ENCODE measurements at regions not wholly inside any gene's neighbourhood (a gene's known extent, or its start where the extent isn't known, plus 50 kb on each side); places are given as distances from the start of the nearest gene placed in this dataset.

DNA sequence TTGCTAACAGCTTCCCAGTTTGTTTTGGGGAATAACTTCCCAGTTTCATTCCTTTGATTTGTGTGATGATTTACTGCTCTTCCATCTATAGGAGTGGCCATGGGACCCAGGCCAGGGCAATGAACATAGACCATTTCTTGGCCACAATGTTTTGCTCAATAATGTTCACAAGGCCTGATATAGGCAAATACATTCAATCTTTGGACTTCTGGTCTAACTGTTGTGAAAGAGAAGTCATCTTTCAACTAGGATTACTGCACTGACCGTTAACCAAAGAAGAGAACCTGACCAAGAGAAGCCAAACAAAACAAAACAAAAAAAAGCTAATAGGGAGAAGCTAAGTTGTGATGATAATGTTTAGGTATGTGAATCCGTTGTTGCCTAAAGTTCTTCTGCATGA lies 221.8 kb upstream of the SUCLG2 start:
- no peak overlapping the region for H3K4me3 ChIP-seq (ENCODE audit: low read length)
- no peak for DNase-seq (ENCODE audit: low read depth)
- TF ChIP-seq, protein P1, sequence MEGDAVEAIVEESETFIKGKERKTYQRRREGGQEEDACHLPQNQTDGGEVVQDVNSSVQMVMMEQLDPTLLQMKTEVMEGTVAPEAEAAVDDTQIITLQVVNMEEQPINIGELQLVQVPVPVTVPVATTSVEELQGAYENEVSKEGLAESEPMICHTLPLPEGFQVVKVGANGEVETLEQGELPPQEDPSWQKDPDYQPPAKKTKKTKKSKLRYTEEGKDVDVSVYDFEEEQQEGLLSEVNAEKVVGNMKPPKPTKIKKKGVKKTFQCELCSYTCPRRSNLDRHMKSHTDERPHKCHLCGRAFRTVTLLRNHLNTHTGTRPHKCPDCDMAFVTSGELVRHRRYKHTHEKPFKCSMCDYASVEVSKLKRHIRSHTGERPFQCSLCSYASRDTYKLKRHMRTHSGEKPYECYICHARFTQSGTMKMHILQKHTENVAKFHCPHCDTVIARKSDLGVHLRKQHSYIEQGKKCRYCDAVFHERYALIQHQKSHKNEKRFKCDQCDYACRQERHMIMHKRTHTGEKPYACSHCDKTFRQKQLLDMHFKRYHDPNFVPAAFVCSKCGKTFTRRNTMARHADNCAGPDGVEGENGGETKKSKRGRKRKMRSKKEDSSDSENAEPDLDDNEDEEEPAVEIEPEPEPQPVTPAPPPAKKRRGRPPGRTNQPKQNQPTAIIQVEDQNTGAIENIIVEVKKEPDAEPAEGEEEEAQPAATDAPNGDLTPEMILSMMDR (IDR thresholded peaks at IDR 0.05; ENCODE audit: insufficient read depth, low read depth, low read length, missing control alignments), result no peak

GRCh38 chr3:67875858-67876257 lies 221.4 kb upstream of the SUCLG2 start:
- no peak overlapping the region for H3K4me3 ChIP-seq (ENCODE audit: low read length)
- TF ChIP-seq, protein P1 (IDR thresholded peaks at IDR 0.05; ENCODE audit: insufficient read depth, low read depth, low read length, missing control alignments), result no peak
- DNase-seq (ENCODE audit: low read depth), result no peak

DNA sequence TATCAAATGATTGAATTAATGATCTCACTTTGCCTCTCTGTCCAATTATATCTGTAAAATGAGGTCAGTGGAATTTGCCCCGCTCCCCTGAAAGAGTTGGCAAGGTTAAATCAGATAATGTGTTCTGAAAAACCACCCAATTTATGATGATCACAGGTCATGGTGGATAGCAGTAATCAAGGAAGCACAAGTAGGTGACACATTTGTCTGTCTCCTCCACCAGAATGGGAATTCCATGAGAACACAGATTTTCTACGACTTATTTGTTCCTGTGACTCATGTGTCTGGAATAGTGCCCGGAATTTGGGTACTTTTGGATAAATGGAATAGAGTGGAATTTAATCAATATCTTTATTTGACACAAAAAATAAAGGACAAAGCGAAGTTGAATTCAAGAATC lies 220.9 kb upstream of the SUCLG2 start:
- H3K4me3 ChIP-seq (ENCODE audit: low read length), result no peak overlapping the region
- DNase-seq (ENCODE audit: low read depth), result no peak
- TF ChIP-seq, protein P1 (IDR thresholded peaks at IDR 0.05; ENCODE audit: insufficient read depth, low read depth, low read length, missing control alignments), result no peak

GRCh38 chr3:67870477-67870876 lies 216.1 kb upstream of the SUCLG2 start:
- TF ChIP-seq, protein P1 (IDR thresholded peaks at IDR 0.05; ENCODE audit: insufficient read depth, low read depth, low read length, missing control alignments), result no peak
- H3K4me3 ChIP-seq (ENCODE audit: low read length), result no peak overlapping the region
- DNase-seq (ENCODE audit: low read depth), result no peak

DNA sequence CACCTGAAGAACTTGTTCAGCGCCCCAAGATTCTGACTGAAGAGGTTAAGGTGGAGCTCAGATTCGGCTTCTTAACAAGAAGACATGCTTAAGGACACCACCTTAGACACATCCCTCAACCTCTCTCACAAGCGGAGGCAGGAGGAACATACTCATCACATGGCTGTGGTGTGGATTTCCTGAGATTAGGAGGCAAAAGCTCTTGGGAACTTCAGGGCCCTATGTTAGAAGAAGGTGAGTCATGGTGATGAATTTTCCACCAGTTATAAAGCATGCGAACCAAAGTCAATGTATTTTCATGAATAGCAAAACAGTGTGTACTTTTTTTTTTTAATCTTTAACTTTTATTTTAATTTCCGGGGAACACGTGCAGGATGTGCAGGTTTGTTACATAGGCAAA lies 212.2 kb upstream of the SUCLG2 start:
- no peak overlapping the region for H3K4me3 ChIP-seq (ENCODE audit: low read length)
- TF ChIP-seq, protein P1 (IDR thresholded peaks at IDR 0.05; ENCODE audit: insufficient read depth, low read depth, low read length, missing control alignments), result no peak
- no peak for DNase-seq (ENCODE audit: low read depth)

- H3K4me3 ChIP-seq (ENCODE audit: low read length), result no peak overlapping the region
- TF ChIP-seq, protein P1 (IDR thresholded peaks at IDR 0.05; ENCODE audit: insufficient read depth, low read depth, low read length, missing control alignments), result no peak
- DNase-seq (ENCODE audit: low read depth), result no peak
These were observed 210.3 kb upstream of the SUCLG2 start for GRCh38 chr3:67864587-67865183.

GRCh38 chr3:67863869-67864268 lies 209.5 kb upstream of the SUCLG2 start:
- H3K4me3 ChIP-seq (ENCODE audit: low read length), result no peak overlapping the region
- peak; percentile 18 for DNase-seq (ENCODE audit: low read depth)
- TF ChIP-seq, protein P1 (IDR thresholded peaks at IDR 0.05; ENCODE audit: insufficient read depth, low read depth, low read length, missing control alignments), result no peak

Measured in epithelial cell of esophagus (primary cell).